ENCODE measurements at regions not wholly inside any gene's neighbourhood (a gene's known extent, or its start where the extent isn't known, plus 50 kb on each side); places are given as distances from the start of the nearest gene placed in this dataset.
"Not testable (repeated sequence)": the region's sequence is repeated elsewhere in the genome, so short reads cannot be mapped to it uniquely, and the experiment has no call there.

DNA sequence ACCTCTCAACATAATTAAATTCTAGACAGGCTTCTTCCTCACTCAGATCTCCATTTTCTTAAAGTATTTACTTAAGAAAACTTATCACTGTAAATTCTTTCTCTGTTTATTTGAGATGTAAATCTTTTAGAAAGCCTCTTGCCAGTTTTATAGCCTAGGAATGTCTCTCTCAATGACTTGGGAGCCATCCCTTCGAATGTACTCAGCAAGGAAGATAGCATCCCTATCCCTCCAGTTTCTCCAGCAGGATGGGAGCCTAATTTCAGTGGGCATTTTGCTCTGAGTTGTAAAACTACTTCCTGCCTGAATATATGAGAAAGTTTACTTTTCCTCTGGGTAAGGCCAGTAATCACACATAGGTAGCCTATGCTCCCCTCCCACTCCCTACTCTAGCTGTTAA lies 558.5 kb upstream of the ARRDC3 start:
- Histone ChIP-seq H3K4me3 (ENCODE audit: insufficient read depth, low read depth, low read length) (no peak overlapping the region), H3K36me3 (replicated peaks; ENCODE audit: control insufficient read depth, insufficient read depth, low read length) (no peaks in the 10 kb centered on the region), H3K27me3 (ENCODE audit: control insufficient read depth, insufficient read depth, low read length) (no peaks in the 10 kb centered on the region)
- no peak for DNase-seq

DNA sequence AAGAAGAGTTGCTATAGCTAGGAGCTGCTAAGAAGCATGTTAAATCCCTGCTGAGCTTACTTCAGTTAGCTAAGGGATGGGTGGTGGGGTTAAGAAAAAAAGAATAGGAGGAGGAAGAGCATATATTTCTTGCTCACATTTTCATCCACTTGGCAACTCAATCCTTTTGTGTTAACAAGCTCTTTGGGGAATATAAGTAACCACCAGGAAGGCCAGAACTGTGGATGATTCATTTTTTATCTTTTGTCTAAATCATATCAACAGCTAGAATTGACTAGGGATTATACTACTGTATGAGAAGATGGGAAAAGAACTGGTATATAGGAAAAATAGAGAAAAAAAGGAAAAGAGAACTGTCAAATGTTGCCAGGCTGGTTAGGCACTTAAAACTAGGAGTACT lies 555.3 kb upstream of the ARRDC3 start:
- no peaks in the 10 kb centered on the region for H3K27me3 ChIP-seq (ENCODE audit: control insufficient read depth, insufficient read depth, low read length)
- DNase-seq = no peak

DNA sequence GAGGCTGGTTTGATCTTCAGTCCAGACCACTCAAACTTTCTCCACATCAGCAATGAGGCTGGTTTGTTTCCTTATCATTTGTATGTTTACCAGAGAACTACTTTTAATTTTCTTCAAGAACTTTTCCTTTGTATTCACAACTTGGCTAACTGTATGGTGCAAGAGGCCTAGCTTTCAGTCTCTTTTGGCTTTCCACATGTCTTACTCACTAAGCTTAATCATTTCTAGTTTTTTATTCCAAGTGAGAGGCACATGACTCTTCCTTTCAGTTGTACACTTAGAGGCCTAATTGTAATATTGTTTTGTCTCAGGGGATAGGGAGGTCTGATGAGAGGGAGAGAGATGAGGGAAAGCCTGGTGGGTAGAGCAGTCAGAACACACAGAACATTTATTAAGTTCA lies 554.0 kb upstream of the ARRDC3 start:
- no peak for DNase-seq
- Histone ChIP-seq H3K27me3 (ENCODE audit: control insufficient read depth, insufficient read depth, low read length) (no peaks in the 10 kb centered on the region), H3K36me3 (replicated peaks; ENCODE audit: control insufficient read depth, insufficient read depth, low read length) (no peaks in the 10 kb centered on the region), H3K4me3 (ENCODE audit: insufficient read depth, low read depth, low read length) (no peak overlapping the region)

More for the DNA sequence above, 555.3 kb upstream of the ARRDC3 start:
- Histone ChIP-seq H3K36me3 (replicated peaks; ENCODE audit: control insufficient read depth, insufficient read depth, low read length) (no peaks in the 10 kb centered on the region), H3K4me3 (ENCODE audit: insufficient read depth, low read depth, low read length) (no peak overlapping the region)

DNA sequence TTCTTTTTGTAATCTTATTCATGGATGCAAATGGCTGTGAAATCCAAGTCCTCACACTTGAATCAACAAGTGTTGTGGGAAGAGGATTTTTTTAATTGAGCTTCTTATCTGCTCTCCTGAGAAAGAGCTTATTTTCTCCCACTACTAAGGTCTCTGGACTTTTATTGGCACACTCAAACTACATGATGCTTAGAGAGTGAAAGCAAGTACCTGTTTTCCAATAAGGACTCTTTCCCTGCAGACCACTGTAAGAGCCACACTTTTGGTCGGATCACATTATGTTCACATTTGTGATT lies 546.4 kb upstream of the ARRDC3 start:
- Histone ChIP-seq H3K36me3 (replicated peaks; ENCODE audit: control insufficient read depth, insufficient read depth, low read length) (no peaks in the 10 kb centered on the region), H3K4me3 (ENCODE audit: insufficient read depth, low read depth, low read length) (no peak overlapping the region), H3K27me3 (ENCODE audit: control insufficient read depth, insufficient read depth, low read length) (no peaks in the 10 kb centered on the region)
- DNase-seq = no peak

DNA sequence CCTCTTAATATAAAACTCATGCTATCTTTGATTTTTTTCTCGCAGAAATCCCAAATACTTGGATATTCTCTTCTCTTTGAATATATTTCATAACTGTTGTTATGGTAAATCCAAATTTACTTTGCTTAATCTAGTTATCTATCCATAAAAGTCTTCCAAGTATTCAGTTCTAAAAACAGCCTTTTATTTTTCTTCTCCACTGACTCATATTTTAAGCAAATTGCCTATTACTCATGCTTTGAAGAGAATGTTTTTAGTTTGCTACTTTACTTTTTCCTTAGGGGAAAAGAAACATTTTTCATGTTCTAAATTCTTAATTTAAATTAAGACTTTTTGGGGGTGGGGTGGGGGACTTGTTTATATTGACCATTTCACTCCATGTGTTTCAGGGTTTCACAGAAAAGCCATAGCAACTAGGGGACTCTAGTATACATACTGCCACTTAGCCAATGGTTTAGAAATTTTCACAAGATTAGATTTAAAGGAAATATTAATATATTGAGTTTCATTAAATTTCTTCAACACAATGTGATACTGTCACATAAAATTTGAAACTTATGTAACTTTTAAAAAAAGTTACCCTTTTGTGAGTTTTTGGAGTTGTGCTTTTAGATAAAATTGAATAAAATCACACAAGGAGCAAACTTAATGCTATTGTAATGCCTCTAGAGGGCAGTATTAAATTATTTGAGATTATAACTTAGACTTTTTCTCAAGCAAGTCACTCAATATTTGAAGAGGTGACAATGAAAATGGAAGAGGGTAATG lies 545.8 kb upstream of the ARRDC3 start:
- Histone ChIP-seq H3K36me3 (replicated peaks; ENCODE audit: control insufficient read depth, insufficient read depth, low read length) (no peaks in the 10 kb centered on the region), H3K4me3 (ENCODE audit: insufficient read depth, low read depth, low read length) (no peak overlapping the region), H3K27me3 (ENCODE audit: control insufficient read depth, insufficient read depth, low read length) (no peaks in the 10 kb centered on the region)
- DNase-seq = peak; percentile 15

GRCh38 chr5:91927439-91927838 lies 544.3 kb upstream of the ARRDC3 start:
- Histone ChIP-seq H3K4me3 (ENCODE audit: insufficient read depth, low read depth, low read length) (no peak overlapping the region), H3K27me3 (ENCODE audit: control insufficient read depth, insufficient read depth, low read length) (no peaks in the 10 kb centered on the region), H3K36me3 (replicated peaks; ENCODE audit: control insufficient read depth, insufficient read depth, low read length) (no peaks in the 10 kb centered on the region)
- no peak for DNase-seq

DNA sequence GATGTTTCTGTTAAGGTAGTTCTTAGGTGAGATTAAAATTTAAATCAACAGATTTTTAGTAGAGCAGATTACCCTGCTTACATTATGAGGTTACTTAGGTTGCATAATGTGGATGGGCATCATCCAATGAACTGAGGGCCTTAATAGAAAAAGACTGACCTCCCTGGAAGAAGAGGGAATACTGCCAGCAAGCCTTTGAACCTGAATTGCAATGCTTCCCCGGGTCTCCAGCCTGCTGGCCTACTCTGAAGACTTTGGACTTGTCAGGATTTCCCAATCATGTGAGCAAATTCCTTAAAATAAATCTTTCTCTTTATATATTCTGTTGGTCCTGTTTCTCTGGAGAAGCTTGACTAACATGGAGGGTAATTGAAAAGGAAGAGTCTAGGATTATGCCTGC lies 542.1 kb upstream of the ARRDC3 start:
- Histone ChIP-seq H3K27me3 (ENCODE audit: control insufficient read depth, insufficient read depth, low read length) (no peaks in the 10 kb centered on the region), H3K36me3 (replicated peaks; ENCODE audit: control insufficient read depth, insufficient read depth, low read length) (no peaks in the 10 kb centered on the region), H3K4me3 (ENCODE audit: insufficient read depth, low read depth, low read length) (no peak overlapping the region)
- DNase-seq = no peak

GRCh38 chr5:91917037-91917814 lies 534.1 kb upstream of the ARRDC3 start:
- H3K4me3 ChIP-seq (ENCODE audit: insufficient read depth, low read depth, low read length); DNase-seq; H3K36me3 ChIP-seq (replicated peaks; ENCODE audit: control insufficient read depth, insufficient read depth, low read length); H3K27me3 ChIP-seq (ENCODE audit: control insufficient read depth, insufficient read depth, low read length): not testable (repeated sequence)

DNA sequence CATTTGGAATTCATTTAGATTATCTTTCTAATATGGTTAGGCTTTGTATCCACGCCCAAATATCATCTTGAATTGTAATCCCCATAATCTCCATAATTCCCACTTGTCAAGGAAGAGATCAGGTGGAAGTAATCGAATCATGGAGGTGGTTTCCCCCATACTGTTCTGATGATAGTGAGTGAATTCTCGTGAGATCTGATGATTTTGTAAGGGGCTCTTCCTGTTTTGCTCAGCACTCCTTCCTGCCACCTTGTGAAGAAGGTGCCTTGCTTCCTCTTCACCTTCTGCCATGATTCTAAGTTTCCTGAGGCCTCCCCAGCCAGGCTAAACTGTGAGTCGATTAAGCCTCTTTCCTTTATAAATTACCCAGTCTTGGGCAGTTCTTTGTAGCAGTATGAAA lies 527.5 kb upstream of the ARRDC3 start:
- no peaks in the 10 kb centered on the region for H3K27me3 ChIP-seq (ENCODE audit: control insufficient read depth, insufficient read depth, low read length)
- H3K4me3 ChIP-seq (ENCODE audit: insufficient read depth, low read depth, low read length) = no peak overlapping the region
- DNase-seq = no peak
- H3K36me3 ChIP-seq (replicated peaks; ENCODE audit: control insufficient read depth, insufficient read depth, low read length) = no peaks in the 10 kb centered on the region

- no peak for DNase-seq
- no peak overlapping the region for H3K4me3 ChIP-seq (ENCODE audit: insufficient read depth, low read depth, low read length)
- no peaks in the 10 kb centered on the region for H3K27me3 ChIP-seq (ENCODE audit: control insufficient read depth, insufficient read depth, low read length)
- H3K36me3 ChIP-seq (replicated peaks; ENCODE audit: control insufficient read depth, insufficient read depth, low read length) = no peaks in the 10 kb centered on the region
Measured at GRCh38 chr5:91910247-91910646, 527.1 kb upstream of the ARRDC3 start.

- no peak for DNase-seq
- no peak overlapping the region for H3K4me3 ChIP-seq (ENCODE audit: insufficient read depth, low read depth, low read length)
- H3K36me3 ChIP-seq (replicated peaks; ENCODE audit: control insufficient read depth, insufficient read depth, low read length) = no peaks in the 10 kb centered on the region
- H3K27me3 ChIP-seq (ENCODE audit: control insufficient read depth, insufficient read depth, low read length) = no peaks in the 10 kb centered on the region
Measured at GRCh38 chr5:91906494-91906893, 523.4 kb upstream of the ARRDC3 start.

GRCh38 chr5:91906027-91906426 lies 522.9 kb upstream of the ARRDC3 start:
- Histone ChIP-seq H3K27me3 (ENCODE audit: control insufficient read depth, insufficient read depth, low read length) (no peaks in the 10 kb centered on the region), H3K36me3 (replicated peaks; ENCODE audit: control insufficient read depth, insufficient read depth, low read length) (no peaks in the 10 kb centered on the region), H3K4me3 (ENCODE audit: insufficient read depth, low read depth, low read length) (no peak overlapping the region)
- DNase-seq = no peak

DNA sequence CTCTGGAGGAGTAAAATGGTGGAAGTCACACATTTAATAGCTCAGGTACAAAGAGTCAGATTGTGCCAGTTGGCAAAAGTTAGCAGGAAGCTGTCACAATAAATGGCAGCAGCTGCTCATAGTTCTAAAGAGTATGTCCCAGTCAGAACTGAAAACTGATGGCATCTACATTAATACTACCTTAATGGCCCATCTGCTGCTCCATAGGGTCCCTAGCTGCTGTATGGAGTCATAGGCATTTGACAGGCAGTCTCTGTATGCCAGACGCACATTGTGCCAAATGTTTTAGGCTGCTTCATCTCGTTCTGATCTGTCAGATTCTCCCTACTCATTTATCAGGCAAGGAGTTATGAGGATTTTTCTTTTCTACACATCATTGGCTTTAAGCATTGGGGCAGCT lies 515.8 kb upstream of the ARRDC3 start:
- H3K36me3 ChIP-seq (replicated peaks; ENCODE audit: control insufficient read depth, insufficient read depth, low read length) = no peaks in the 10 kb centered on the region
- H3K4me3 ChIP-seq (ENCODE audit: insufficient read depth, low read depth, low read length) = no peak overlapping the region
- no peak for DNase-seq
- H3K27me3 ChIP-seq (ENCODE audit: control insufficient read depth, insufficient read depth, low read length) = no peaks in the 10 kb centered on the region

GRCh38 chr5:91898019-91898418 lies 514.9 kb upstream of the ARRDC3 start:
- Histone ChIP-seq H3K27me3 (ENCODE audit: control insufficient read depth, insufficient read depth, low read length) (no peaks in the 10 kb centered on the region), H3K4me3 (ENCODE audit: insufficient read depth, low read depth, low read length) (no peak overlapping the region)

GRCh38 chr5:91888810-91889209 lies 505.7 kb upstream of the ARRDC3 start:
- Histone ChIP-seq H3K36me3 (replicated peaks; ENCODE audit: control insufficient read depth, insufficient read depth, low read length) (no peaks in the 10 kb centered on the region), H3K4me3 (ENCODE audit: insufficient read depth, low read depth, low read length) (no peak overlapping the region), H3K27me3 (ENCODE audit: control insufficient read depth, insufficient read depth, low read length) (no peaks in the 10 kb centered on the region)
- DNase-seq = no peak

More at GRCh38 chr5:91898019-91898418, 514.9 kb upstream of the ARRDC3 start:
- no peak for DNase-seq
- H3K36me3 ChIP-seq (replicated peaks; ENCODE audit: control insufficient read depth, insufficient read depth, low read length) = no peaks in the 10 kb centered on the region
